HUDEP-2 (cell line): ENCODE measurements at regions not wholly inside any gene's neighbourhood (a gene's known extent, or its start where the extent isn't known, plus 50 kb on each side); places are given as distances from the start of the nearest gene placed in this dataset.
A peak's percentile ranks its signal among the peaks of the same experiment; 100 is the strongest.

Source experiments
- DNase-seq, 76 experiments: peaks; one replicate each; lab custom pipeline; 2025; ENCODE audit not compliant: unreplicated experiment in 76 of 76; lab: John Stamatoyannopoulos, UW

DNA sequence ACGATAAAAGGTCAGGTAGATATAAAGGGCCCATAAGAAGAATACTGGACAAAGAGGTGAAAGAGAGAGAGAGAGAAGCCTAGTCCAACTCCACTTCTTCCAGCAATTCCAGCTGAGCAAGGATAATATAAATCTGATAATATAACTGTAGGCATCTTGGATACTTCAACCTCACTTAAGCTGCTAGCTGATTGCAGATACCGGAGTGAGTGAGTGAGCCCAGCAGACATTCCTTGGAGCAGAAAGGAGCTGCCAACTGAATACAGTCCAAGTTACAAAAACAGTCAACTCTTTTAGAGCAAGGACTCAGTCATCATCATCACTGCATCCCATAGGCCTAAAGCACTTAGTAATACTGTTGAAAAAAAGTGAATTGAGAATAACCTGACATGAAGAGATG lies 387.6 kb downstream of the SLITRK6 start:
- no peak for DNase-seq

GRCh38 chr13:85408415-85408814 lies 390.8 kb downstream of the SLITRK6 start:
- no peak for DNase-seq

- DNase-seq, result no peak
Observed at GRCh38 chr13:85406269-85406975, 392.8 kb downstream of the SLITRK6 start.

GRCh38 chr13:85405316-85405897 lies 393.8 kb downstream of the SLITRK6 start:
- DNase-seq, result no peak

GRCh38 chr13:85386424-85386823 lies 412.8 kb downstream of the SLITRK6 start:
- DNase-seq, result no peak

DNA sequence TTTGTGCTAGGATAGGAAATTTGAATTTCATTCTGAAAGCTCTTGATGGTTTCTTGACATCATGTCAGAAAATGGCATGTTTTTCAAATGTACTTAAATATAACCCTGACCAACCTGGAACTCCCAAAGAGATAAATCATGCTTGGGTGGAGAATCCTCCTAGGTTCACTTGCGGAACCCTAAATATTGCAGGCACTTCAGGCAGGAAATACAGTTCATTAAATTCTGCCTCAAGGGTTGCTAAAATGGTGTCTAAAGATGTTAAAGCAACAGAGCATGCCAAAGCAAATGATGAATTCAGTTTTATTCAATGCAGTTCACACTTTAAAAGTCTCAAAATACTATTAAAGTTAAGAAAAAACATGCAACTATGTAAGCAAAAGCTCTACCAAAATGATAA lies 415.9 kb downstream of the SLITRK6 start:
- no peak for DNase-seq

DNA sequence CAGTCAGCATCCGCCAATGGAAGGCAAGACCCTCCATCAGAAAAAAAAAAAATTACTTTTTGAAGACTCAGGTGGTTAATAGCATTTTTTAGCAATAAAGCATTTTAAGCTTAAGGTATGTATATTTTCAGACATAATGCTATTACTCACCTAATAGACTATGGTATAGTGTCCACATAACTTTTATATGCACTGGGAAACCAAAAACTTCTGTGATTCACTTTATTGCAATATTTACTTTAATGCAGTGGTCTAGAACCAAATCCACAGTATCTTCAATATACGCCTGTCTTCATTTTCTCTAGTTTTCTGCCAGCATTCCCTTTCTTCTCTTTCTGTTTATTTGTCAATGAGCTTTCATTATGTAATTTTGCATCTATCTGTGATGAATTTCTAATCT lies 418.1 kb downstream of the SLITRK6 start:
- DNase-seq, result no peak

DNA sequence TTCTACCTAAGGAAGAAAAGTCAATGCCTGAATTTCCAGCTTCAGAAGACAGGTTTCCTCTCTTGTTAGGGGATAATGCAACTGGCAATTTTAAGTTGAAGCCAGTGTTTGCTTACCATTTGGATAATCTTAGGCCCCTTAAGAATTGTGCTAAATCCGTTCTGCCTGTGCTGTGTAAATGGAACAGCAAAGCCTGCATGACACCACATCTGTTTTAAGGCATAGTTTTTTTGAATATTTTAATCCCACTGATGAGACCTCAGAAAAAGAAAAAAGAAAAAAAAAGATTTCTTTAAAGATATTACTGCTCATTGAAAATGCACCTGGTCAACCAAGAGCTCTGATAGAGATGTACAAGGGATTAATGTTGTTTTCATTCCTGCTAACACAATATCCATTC lies 419.2 kb downstream of the SLITRK6 start:
- DNase-seq, result no peak

DNA sequence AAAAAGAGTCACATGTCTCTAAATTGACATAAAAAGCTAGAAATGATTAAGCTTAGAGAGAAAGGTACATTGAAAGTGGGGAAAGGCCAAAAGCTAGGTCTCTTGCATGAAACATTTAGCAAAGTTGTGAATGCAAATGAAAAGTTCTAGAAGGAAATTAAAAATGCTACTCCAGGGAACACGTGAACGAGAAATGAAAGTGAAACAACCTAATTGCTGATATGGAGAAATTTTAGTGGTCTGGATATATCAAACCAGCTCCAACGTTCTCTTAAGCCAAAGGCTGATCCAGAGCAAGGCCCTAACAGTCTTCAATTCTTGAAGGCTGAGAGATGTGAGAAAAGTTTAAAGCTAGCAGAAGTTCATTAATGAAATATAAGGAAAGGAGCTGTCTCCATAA lies 419.8 kb downstream of the SLITRK6 start:
- peak in 3 of 76 experiments; percentile 2 to 12 (median 4) for DNase-seq

DNA sequence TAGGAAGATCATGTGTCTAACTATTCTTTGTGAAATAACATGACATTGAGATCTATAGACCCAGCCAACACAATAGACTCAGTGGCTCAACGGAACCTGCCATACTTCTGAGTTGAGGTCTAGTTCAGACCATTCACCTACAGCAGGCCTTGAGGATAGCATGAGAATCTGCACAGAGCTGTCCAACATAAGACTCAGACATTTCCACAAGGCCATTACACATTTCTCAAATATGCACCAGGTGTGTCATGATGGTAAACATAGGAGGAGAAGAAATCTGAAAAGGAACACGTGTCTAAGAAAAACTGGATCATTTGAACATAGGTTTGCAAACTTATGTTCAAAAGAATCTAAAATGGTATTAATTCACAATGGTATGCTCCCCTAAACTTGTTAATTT lies 421.4 kb downstream of the SLITRK6 start:
- no peak for DNase-seq

- no peak for DNase-seq
Observed at GRCh38 chr13:85373322-85373721, 425.9 kb downstream of the SLITRK6 start.

DNA sequence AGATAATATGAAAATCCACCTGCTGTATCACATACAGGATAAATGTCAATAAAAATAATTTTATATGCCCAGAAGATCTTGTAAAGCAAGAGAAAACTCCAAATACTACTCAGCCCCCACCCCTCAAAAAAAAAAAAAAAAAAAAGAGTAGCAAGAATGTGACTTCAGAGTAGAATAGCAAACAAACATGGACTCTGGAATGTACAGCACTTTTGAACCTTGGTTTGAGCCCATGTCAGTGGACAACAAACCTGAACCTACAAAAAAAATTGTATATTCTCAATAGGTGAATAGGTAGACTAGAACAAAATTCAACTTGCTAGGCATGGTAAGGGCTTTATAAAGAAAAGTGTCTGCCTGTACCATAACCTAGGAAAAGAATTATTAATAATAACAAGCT lies 428.0 kb downstream of the SLITRK6 start:
- DNase-seq, result no peak

DNA sequence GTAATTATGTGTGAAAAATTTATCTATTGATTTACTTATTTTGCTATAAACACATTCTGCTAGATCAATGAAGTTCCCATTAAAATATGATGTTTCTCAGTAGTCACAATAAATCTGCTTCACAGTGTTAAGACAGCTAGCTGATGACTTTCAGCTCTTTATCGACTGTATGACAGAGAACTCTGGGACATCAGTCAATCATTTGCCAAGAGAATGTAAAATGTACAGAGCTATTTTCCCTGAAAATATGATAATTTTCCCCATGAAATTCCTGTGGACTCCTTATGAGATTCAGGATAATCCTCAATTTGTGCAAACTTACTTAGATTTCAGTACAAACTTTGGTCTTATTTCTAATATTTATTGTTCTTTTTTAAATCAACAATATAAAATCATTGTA lies 430.5 kb downstream of the SLITRK6 start:
- DNase-seq, result no peak

GRCh38 chr13:85367887-85368286 lies 431.3 kb downstream of the SLITRK6 start:
- DNase-seq, result no peak

- no peak for DNase-seq
Observed at GRCh38 chr13:85366759-85367417, 432.3 kb downstream of the SLITRK6 start.

DNA sequence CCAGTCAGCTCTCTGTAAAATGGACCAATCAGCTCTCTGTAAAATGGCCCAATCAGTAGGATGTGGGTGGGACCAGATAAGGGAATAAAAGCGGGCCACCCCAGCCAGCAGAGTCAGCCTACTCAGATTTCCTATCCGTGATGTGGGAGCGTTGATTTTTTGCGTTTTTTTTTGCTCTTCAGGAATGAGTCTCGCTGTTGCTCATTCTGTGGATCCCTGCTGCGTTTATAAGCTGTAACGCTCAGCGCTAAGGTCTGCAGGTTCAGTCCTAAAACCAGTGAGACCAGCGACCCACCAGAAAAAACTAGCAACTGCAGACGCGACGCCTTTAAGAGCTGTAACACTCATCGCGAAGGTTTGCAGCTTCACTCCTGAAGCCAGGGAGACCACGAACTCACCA lies 435.7 kb downstream of the SLITRK6 start:
- no peak for DNase-seq

DNA sequence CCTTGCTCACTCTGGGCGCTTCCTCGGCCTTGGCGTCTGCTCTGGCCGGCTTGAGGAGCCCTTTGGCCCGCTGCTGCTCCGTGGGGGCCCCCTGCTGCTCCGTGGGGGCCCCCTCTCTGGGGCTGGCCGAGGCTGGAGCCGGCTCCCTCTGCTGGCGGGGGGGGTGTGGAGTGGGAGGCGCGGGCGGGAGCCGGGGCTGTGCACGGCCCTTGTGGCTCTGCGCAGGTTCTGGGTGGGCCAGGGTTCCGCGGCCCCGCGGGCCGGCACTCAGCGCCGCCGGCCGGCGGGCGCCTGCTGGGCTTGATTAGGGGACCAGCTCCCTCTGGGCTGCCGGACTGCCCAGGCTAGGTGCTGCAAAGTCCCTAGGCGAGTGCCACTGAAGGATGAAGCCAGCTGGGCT lies 436.2 kb downstream of the SLITRK6 start:
- no peak for DNase-seq

DNA sequence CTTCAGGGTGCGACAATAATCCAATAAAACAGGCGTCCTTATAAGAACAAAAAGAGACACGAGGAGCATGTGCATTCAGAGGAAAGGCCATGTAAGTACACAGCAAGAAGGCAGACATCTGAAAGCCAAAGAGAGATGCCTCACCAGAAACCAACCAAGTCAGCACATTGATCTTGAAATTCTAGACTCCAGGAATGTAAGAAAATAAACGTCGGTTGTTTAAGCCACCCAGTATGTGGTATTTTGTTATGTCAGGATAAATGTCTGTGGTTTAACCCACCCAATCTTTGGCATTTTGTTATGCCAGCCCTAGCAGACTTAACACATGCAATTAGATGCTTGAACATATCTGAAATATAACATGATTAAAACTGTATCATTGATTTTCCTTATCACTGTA lies 452.0 kb downstream of the SLITRK6 start:
- no peak for DNase-seq

DNA sequence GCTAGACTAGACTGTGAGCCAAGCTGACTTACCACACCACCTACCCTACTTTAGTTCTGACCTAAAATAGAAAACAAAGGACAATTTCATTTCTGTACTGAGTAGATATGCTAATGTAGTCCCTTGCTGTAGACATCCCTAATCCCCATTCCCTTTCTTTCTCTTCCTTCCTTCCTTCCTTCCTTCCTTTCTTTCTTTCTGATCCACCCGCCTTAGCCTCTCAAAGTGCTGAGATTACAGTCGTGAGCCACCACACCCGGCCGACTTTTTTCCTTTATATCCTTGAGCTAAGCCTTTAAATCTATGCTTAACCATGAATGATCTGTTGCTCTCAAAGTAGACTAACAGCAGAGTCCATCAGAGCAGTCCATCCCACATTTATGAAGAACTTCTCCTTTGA lies 465.0 kb downstream of the SLITRK6 start:
- DNase-seq, result no peak

DNA sequence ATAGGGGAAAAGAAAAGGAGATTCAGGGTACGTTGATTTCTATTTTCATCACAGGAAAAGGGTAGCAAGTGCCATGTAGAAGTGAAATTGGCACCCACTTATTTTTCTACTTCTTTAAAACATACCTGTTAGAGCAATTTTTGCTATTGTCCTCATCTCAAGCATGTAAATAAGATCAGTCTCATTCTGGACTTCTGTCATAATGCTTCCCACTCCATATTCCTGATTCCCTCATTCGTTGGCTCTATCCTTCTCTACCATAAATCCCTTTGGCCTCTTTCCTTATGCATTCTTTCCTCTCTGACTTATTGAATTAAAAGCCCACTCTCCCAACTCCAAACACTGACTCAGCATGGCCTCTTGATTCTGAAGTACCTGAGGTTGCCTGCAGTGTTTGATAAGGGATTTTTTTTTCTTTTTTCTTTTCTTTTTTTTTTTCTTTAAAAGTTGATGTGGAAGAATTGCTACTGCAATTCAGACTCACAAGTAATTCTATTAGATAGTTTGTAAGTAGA lies 465.7 kb downstream of the SLITRK6 start:
- no peak for DNase-seq

DNA sequence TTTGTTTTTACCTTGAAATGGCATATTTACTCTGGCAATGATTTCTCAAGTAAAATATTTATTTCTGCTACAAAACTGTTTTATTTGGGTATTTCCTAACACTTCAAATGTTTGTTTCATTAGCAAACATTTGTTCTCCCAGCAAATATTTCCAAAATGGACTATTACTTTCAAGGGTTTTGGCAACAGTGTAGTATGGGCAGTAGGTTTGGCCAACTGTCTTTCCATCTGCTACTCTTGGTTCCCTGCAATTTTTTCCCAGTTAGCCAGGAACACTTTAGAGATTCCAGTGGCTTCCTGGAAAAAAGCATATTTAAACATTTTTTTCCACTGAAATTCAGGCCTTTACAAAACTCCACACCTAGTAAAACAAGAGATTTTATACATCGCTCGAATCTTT lies 466.6 kb downstream of the SLITRK6 start:
- DNase-seq, result no peak

DNA sequence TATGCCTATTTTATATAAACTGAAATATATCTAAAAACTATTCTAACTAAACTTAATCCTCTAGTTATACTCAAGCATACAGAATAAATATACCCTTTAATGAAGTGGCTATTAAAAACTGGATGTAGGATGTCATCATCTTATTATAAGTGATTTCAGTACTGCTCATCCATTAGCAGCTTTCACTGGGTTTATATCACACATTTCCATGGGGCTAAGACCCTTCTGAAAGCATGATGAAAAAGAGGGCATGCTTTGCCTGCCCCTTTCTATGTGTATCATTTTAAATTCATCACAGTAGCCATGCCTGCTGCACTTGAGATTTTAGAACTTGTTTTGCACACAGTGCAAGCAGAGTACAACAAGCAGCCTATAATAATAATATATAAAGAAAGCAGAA lies 477.5 kb downstream of the SLITRK6 start:
- no peak for DNase-seq
